GM20000 (cell line): ENCODE measurements at regions not wholly inside any gene's neighbourhood (a gene's known extent, or its start where the extent isn't known, plus 50 kb on each side); places are given as distances from the start of the nearest gene placed in this dataset.

Source experiments
- DNase-seq: peaks from one replicate; pipeline ENCODE4 v3.0.0; 2012; ENCODE audit warnings: low spot score
- TF ChIP-seq, protein P1 (sequence below): IDR thresholded peaks from 2 replicates; pipeline ENCODE4 v1.5.1; 2012; ENCODE audit warnings: mild to moderate bottlenecking, control low read depth; ENCODE audit errors: extremely low read depth, missing control alignments

DNA sequence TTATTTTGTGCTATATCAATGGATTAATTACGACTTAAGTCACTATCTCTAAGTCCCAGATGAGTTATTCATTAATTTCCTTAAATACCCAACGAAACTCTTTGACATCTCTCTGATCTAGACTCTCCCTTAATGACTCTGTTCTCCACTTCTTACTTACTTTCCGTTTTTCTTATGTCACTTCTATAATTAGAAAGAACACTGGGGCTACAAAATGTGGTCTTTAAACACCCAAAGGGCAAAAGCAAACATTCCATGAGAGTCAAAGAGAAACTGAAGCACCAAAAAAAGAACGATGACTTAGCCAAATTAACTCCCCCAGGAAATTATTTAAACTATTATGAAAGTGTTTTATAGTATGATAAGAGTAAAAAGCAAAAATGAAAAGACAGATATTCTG, 166.4 kb upstream of the UBE2E2 start:
- DNase-seq, result peak; percentile 43
- TF ChIP-seq, protein P1, sequence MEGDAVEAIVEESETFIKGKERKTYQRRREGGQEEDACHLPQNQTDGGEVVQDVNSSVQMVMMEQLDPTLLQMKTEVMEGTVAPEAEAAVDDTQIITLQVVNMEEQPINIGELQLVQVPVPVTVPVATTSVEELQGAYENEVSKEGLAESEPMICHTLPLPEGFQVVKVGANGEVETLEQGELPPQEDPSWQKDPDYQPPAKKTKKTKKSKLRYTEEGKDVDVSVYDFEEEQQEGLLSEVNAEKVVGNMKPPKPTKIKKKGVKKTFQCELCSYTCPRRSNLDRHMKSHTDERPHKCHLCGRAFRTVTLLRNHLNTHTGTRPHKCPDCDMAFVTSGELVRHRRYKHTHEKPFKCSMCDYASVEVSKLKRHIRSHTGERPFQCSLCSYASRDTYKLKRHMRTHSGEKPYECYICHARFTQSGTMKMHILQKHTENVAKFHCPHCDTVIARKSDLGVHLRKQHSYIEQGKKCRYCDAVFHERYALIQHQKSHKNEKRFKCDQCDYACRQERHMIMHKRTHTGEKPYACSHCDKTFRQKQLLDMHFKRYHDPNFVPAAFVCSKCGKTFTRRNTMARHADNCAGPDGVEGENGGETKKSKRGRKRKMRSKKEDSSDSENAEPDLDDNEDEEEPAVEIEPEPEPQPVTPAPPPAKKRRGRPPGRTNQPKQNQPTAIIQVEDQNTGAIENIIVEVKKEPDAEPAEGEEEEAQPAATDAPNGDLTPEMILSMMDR, result no peak

DNA sequence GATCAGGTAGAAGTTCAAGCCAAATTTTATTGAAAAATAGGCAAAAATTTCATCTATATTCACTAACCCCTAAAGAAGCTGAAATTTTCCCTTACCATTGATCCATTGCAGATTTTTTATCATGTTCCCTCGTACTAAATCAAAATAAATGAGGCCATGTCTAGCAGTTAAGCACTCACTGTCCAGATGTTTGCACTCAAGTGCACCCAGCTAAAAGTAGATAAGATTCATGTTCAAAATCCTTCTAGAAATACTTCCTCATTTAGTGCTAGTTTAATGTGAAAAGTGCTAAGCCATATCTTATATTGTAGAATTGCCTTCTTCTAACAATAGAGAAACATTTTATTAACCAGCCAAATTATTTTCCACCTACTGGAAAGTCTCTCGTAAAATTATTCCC, 164.7 kb upstream of the UBE2E2 start:
- TF ChIP-seq, protein P1, result no peak

DNA sequence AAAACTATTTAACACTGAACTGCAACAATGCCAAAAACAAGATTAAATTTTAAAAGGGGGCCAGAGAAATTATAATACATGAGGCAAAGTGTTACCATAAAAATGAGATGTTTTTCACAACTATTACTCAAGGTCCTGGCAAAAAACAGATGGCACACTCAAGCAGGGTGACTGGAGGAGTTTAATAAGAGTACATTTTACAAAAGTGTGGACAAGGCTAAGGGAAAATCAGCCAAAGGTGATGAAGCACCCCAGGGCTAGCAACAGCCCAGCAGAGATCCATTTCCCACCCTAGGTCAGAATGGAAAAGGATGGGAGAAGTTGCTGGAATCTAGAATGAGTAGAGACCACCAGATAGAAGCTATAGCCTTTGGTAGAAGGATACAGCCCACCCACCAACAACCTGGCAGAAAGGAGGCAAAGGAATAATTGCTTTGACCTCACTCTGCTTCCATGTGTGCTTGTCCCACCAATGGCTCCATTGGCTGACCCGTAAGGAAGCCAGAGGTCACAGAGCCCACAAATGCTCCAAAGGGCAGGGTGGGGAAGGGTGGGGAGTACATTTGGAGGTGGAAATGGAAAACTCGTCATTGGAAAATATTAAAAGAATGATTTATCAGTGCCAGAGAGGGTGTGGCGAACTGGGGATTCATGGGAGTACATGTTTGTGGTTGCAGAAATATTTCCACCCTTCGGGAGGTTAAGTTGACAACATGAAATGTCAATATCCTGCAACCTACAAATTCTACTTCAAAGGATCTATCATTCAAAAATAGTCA, 161.0 kb upstream of the UBE2E2 start:
- no peak for DNase-seq
- TF ChIP-seq, protein P1, result no peak

More for the DNA sequence above, 164.7 kb upstream of the UBE2E2 start:
- no peak for DNase-seq

GRCh38 chr3:23044463-23044862, 158.7 kb upstream of the UBE2E2 start:
- TF ChIP-seq, protein P1, result no peak
- no peak for DNase-seq

DNA sequence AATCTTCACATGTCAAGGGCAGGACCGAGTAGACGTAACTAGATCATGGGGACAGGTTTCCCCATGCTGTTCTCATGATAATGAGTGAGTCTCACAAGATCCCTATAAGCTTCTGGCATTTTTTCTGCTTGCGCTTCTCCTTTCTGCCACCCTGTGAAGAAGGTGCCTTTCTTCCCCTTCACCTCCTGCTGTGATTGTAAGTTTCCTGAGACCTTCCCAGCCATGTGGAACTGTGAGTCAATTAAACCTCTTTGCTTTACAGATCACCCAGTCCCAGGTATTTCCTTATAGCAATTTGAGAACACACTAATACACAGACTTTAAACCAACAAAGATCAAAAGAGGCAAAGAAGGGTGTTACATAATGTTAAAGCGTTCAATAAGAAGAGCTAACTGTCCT, 156.6 kb upstream of the UBE2E2 start:
- no peak for DNase-seq
- TF ChIP-seq, protein P1, result no peak

GRCh38 chr3:23051240-23052140, 151.6 kb upstream of the UBE2E2 start:
- DNase-seq, result no peak
- TF ChIP-seq, protein P1, result no peak

DNA sequence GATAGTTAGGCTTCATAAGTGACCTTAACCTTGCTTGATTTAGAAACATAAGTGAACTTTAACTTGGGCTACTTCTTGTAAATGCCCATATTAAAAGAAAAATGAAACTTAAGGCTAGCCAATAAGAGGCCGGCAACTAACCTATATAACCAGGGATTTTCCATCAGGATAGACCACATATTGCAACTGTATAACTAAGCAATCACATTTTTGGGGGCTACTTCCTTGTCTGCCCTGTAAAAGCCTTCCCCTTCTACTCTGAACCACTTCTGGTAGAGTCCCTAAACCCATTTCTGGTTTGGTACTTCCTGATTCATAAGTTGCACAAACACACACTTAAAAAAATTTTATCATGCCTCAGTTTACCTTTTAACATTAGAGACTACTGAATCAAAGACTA, 150.9 kb upstream of the UBE2E2 start:
- TF ChIP-seq, protein P1, result no peak
- no peak for DNase-seq
